Esophagus squamous epithelium (tissue), 4 donors: ENCODE measurements at regions not wholly inside any gene's neighbourhood (a gene's known extent, or its start where the extent isn't known, plus 50 kb on each side); places are given as distances from the start of the nearest gene placed in this dataset.

Experiments
- CTCF ChIP-seq, 6 experiments: fragments of 450-650 bp in 4 of 6; fragments of 200-600 bp in 2 of 6; sonication (generic) in 2 of 6; IDR thresholded peaks; one replicate each; pipeline ENCODE4 v1.5.1; 2016 to 2019; ENCODE audit warnings: antibody characterized with exemption in 6 of 6, mild to moderate bottlenecking in 4 of 6, moderate library complexity in 4 of 6
- POLR2A ChIP-seq, 4 donors: fragments of 450-650 bp; IDR thresholded peaks; one replicate each; pipeline ENCODE4 v1.6.1; 2017; ENCODE audit warnings: antibody characterized with exemption in 4 of 4, mild to moderate bottlenecking in 4 of 4, moderate library complexity in 3 of 4

GRCh38 chr5:28903643-28904042, 1865.3 kb upstream of the CDH9 start:
- no peak for TF ChIP-seq CTCF (IDR thresholded peaks at IDR 0.05)
- TF ChIP-seq POLR2A (IDR thresholded peaks at IDR 0.05), result no peak
